Tibial nerve (tissue), 3 donors: ENCODE measurements at regions not wholly inside any gene's neighbourhood (a gene's known extent, or its start where the extent isn't known, plus 50 kb on each side); places are given as distances from the start of the nearest gene placed in this dataset.

Experiments used
- CTCF ChIP-seq, 5 experiments: fragments of 200-600 bp in 3 of 5; fragments of 450-650 bp in 2 of 5; sonication (generic) in 3 of 5; IDR thresholded peaks; one replicate each; pipeline ENCODE4 v1.5.1; 2016 to 2019; ENCODE audit warnings: antibody characterized with exemption in 5 of 5, mild to moderate bottlenecking in 3 of 5, moderate library complexity in 2 of 5
- POLR2A ChIP-seq, 2 donors: fragments of 450-650 bp; IDR thresholded peaks; one replicate each; pipeline ENCODE4 v1.6.1; 2017; ENCODE audit warnings: antibody characterized with exemption in 2 of 2, mild to moderate bottlenecking in 2 of 2, moderate library complexity in 2 of 2

GRCh38 chr4:108360754-108361445 is 192.2 kb upstream of the LEF1 start:
- TF ChIP-seq POLR2A (IDR thresholded peaks at IDR 0.05) (no peak), CTCF (IDR thresholded peaks at IDR 0.05) (no peak)
